ENCODE measurements at regions not wholly inside any gene's neighbourhood (a gene's known extent, or its start where the extent isn't known, plus 50 kb on each side); places are given as distances from the start of the nearest gene placed in this dataset.

- no peaks in the 10 kb centered on the region for H3K4me1 ChIP-seq (ENCODE audit: insufficient read depth, insufficient read length)
- TF ChIP-seq SUZ12 (IDR thresholded peaks at IDR 0.05; ENCODE audit: extremely low read depth, insufficient read depth, insufficient read length) (no peak), ZNF274 (IDR thresholded peaks at IDR 0.05; ENCODE audit: low read depth, low read length) (no peak), YY1 (IDR thresholded peaks at IDR 0.05; ENCODE audit: insufficient read depth, insufficient read length) (no peak)
- H3K9ac ChIP-seq (ENCODE audit: insufficient read length, low read depth) = no peak overlapping the region
- no peaks in the 10 kb centered on the region for H3K9me3 ChIP-seq (ENCODE audit: insufficient read depth, low read length)
- no peak overlapping the region for H3K4me3 ChIP-seq (ENCODE audit: insufficient read length, low read depth)
- no peak for DNase-seq (ENCODE audit: low read depth, low spot score)
- H3K27me3 ChIP-seq (ENCODE audit: insufficient read depth, insufficient read length) = no peaks in the 10 kb centered on the region
- H3K36me3 ChIP-seq (ENCODE audit: insufficient read depth, insufficient read length, low read length) = no peaks in the 10 kb centered on the region
Observed at GRCh38 chr18:77807650-77808049, 558.0 kb downstream of the GALR1 start.

GRCh38 chr18:77811503-77811902, 561.9 kb downstream of the GALR1 start:
- no peak for DNase-seq (ENCODE audit: low read depth, low spot score)
- no peaks in the 10 kb centered on the region for H3K4me1 ChIP-seq (ENCODE audit: insufficient read depth, insufficient read length)
- H3K4me3 ChIP-seq (ENCODE audit: insufficient read length, low read depth) = no peak overlapping the region
- H3K36me3 ChIP-seq (ENCODE audit: insufficient read depth, insufficient read length, low read length) = no peaks in the 10 kb centered on the region
- no peak for TF ChIP-seq ZNF274 (IDR thresholded peaks at IDR 0.05; ENCODE audit: low read depth, low read length)
- TF ChIP-seq YY1 (IDR thresholded peaks at IDR 0.05; ENCODE audit: insufficient read depth, insufficient read length) = no peak
- no peak for TF ChIP-seq SUZ12 (IDR thresholded peaks at IDR 0.05; ENCODE audit: extremely low read depth, insufficient read depth, insufficient read length)
- no peaks in the 10 kb centered on the region for H3K27me3 ChIP-seq (ENCODE audit: insufficient read depth, insufficient read length)
- H3K9ac ChIP-seq (ENCODE audit: insufficient read length, low read depth) = no peak overlapping the region
- peaks cover 8% of the 10 kb centered on the region; the same call in 1 of the 2 replicates for H3K9me3 ChIP-seq (ENCODE audit: insufficient read depth, low read length)

- no peaks in the 10 kb centered on the region for H3K36me3 ChIP-seq (ENCODE audit: insufficient read depth, insufficient read length, low read length)
- no peak overlapping the region for H3K9ac ChIP-seq (ENCODE audit: insufficient read length, low read depth)
- DNase-seq (ENCODE audit: low read depth, low spot score) = no peak
- TF ChIP-seq ZNF274 (IDR thresholded peaks at IDR 0.05; ENCODE audit: low read depth, low read length) (no peak), YY1 (IDR thresholded peaks at IDR 0.05; ENCODE audit: insufficient read depth, insufficient read length) (no peak), SUZ12 (IDR thresholded peaks at IDR 0.05; ENCODE audit: extremely low read depth, insufficient read depth, insufficient read length) (no peak)
- H3K27me3 ChIP-seq (ENCODE audit: insufficient read depth, insufficient read length) = no peaks in the 10 kb centered on the region
- H3K4me3 ChIP-seq (ENCODE audit: insufficient read length, low read depth) = no peak overlapping the region
- peaks cover 8% of the 10 kb centered on the region; the same call in 1 of the 2 replicates for H3K9me3 ChIP-seq (ENCODE audit: insufficient read depth, low read length)
- no peaks in the 10 kb centered on the region for H3K4me1 ChIP-seq (ENCODE audit: insufficient read depth, insufficient read length)
Observed at GRCh38 chr18:77815666-77816338, 566.2 kb downstream of the GALR1 start.

GRCh38 chr18:77818328-77818727, 568.7 kb downstream of the GALR1 start:
- H3K27me3 ChIP-seq (ENCODE audit: insufficient read depth, insufficient read length) = no peaks in the 10 kb centered on the region
- no peaks in the 10 kb centered on the region for H3K36me3 ChIP-seq (ENCODE audit: insufficient read depth, insufficient read length, low read length)
- no peak overlapping the region for H3K4me3 ChIP-seq (ENCODE audit: insufficient read length, low read depth)
- no peak for DNase-seq (ENCODE audit: low read depth, low spot score)
- H3K4me1 ChIP-seq (ENCODE audit: insufficient read depth, insufficient read length) = no peaks in the 10 kb centered on the region
- TF ChIP-seq SUZ12 (IDR thresholded peaks at IDR 0.05; ENCODE audit: extremely low read depth, insufficient read depth, insufficient read length) = no peak
- TF ChIP-seq YY1 (IDR thresholded peaks at IDR 0.05; ENCODE audit: insufficient read depth, insufficient read length) = no peak
- TF ChIP-seq ZNF274 (IDR thresholded peaks at IDR 0.05; ENCODE audit: low read depth, low read length) = no peak
- peaks cover 8% of the 10 kb centered on the region; the same call in 1 of the 2 replicates for H3K9me3 ChIP-seq (ENCODE audit: insufficient read depth, low read length)
- no peak overlapping the region for H3K9ac ChIP-seq (ENCODE audit: insufficient read length, low read depth)

- H3K9ac ChIP-seq (ENCODE audit: insufficient read length, low read depth) = no peak overlapping the region
- H3K4me1 ChIP-seq (ENCODE audit: insufficient read depth, insufficient read length) = no peaks in the 10 kb centered on the region
- H3K27me3 ChIP-seq (ENCODE audit: insufficient read depth, insufficient read length) = no peaks in the 10 kb centered on the region
- peaks cover 6% of the 10 kb centered on the region; the same call in 1 of the 2 replicates for H3K9me3 ChIP-seq (ENCODE audit: insufficient read depth, low read length)
- H3K36me3 ChIP-seq (ENCODE audit: insufficient read depth, insufficient read length, low read length) = no peaks in the 10 kb centered on the region
- no peak overlapping the region for H3K4me3 ChIP-seq (ENCODE audit: insufficient read length, low read depth)
- no peak for DNase-seq (ENCODE audit: low read depth, low spot score)
- TF ChIP-seq YY1 (IDR thresholded peaks at IDR 0.05; ENCODE audit: insufficient read depth, insufficient read length) = no peak
- TF ChIP-seq SUZ12 (IDR thresholded peaks at IDR 0.05; ENCODE audit: extremely low read depth, insufficient read depth, insufficient read length) = no peak
- no peak for TF ChIP-seq ZNF274 (IDR thresholded peaks at IDR 0.05; ENCODE audit: low read depth, low read length)
Observed at GRCh38 chr18:77820472-77820871, 570.8 kb downstream of the GALR1 start.

GRCh38 chr18:77821892-77822291, 572.2 kb downstream of the GALR1 start:
- no peak for DNase-seq (ENCODE audit: low read depth, low spot score)

GRCh38 chr18:77822632-77823031, 573.0 kb downstream of the GALR1 start:
- no peak overlapping the region for H3K4me3 ChIP-seq (ENCODE audit: insufficient read length, low read depth)
- no peak for TF ChIP-seq SUZ12 (IDR thresholded peaks at IDR 0.05; ENCODE audit: extremely low read depth, insufficient read depth, insufficient read length)
- TF ChIP-seq ZNF274 (IDR thresholded peaks at IDR 0.05; ENCODE audit: low read depth, low read length) = no peak
- TF ChIP-seq YY1 (IDR thresholded peaks at IDR 0.05; ENCODE audit: insufficient read depth, insufficient read length) = no peak

More at GRCh38 chr18:77821892-77822291, 572.2 kb downstream of the GALR1 start:
- no peak for TF ChIP-seq SUZ12 (IDR thresholded peaks at IDR 0.05; ENCODE audit: extremely low read depth, insufficient read depth, insufficient read length)
- no peak for TF ChIP-seq ZNF274 (IDR thresholded peaks at IDR 0.05; ENCODE audit: low read depth, low read length)
- no peak for TF ChIP-seq YY1 (IDR thresholded peaks at IDR 0.05; ENCODE audit: insufficient read depth, insufficient read length)
- Histone ChIP-seq H3K4me3 (ENCODE audit: insufficient read length, low read depth) (no peak overlapping the region), H3K4me1 (ENCODE audit: insufficient read depth, insufficient read length) (no peaks in the 10 kb centered on the region), H3K9ac (ENCODE audit: insufficient read length, low read depth) (no peak overlapping the region), H3K27me3 (ENCODE audit: insufficient read depth, insufficient read length) (no peaks in the 10 kb centered on the region), H3K9me3 (ENCODE audit: insufficient read depth, low read length) (no peaks in the 10 kb centered on the region), H3K36me3 (ENCODE audit: insufficient read depth, insufficient read length, low read length) (no peaks in the 10 kb centered on the region)

More at GRCh38 chr18:77822632-77823031, 573.0 kb downstream of the GALR1 start:
- Histone ChIP-seq H3K27me3 (ENCODE audit: insufficient read depth, insufficient read length) (no peaks in the 10 kb centered on the region), H3K36me3 (ENCODE audit: insufficient read depth, insufficient read length, low read length) (no peaks in the 10 kb centered on the region), H3K9ac (ENCODE audit: insufficient read length, low read depth) (no peak overlapping the region), H3K4me1 (ENCODE audit: insufficient read depth, insufficient read length) (no peaks in the 10 kb centered on the region), H3K9me3 (ENCODE audit: insufficient read depth, low read length) (no peaks in the 10 kb centered on the region)
- DNase-seq (ENCODE audit: low read depth, low spot score) = no peak
